Body of pancreas (tissue), 4 donors: ENCODE measurements at regions not wholly inside any gene's neighbourhood (a gene's known extent, or its start where the extent isn't known, plus 50 kb on each side); places are given as distances from the start of the nearest gene placed in this dataset.
"Not testable (repeated sequence)": the region's sequence is repeated elsewhere in the genome, so short reads cannot be mapped to it uniquely, and the experiment has no call there.

Experiments used
- ATAC-seq: fragments of 150-250 bp; one replicate; pipeline ENCODE4 v1.9.1; 2016
- DNase-seq, 4 donors: peaks; one replicate each; pipeline ENCODE4 v3.0.0-alpha.2; 2019
- H3K27ac ChIP-seq, 4 donors: fragments of 200-600 bp; sonication (generic); 1 replicate in 3 of 4; 2 replicates in 1 of 4; pipeline versions ENCODE4 v1.5.1 to v1.6.1; 2016 to 2019; ENCODE audit warnings: mild to moderate bottlenecking in 1 of 4, mixed read lengths in 1 of 4, moderate library complexity in 1 of 4
- H3K27me3 ChIP-seq, 2 donors: fragments of 200-600 bp; sonication (generic); one replicate each; pipeline ENCODE4 v1.6.0; 2016; ENCODE audit warnings: mild to moderate bottlenecking in 1 of 2
- H3K36me3 ChIP-seq, 2 donors: fragments of 200-600 bp; sonication (generic); replicated peaks in 1 of 2; 2 replicates each; pipeline ENCODE4 v1.5.1; 2016; ENCODE audit warnings: low read depth in 2 of 2; ENCODE audit not compliant: insufficient read depth in 1 of 2
- H3K4me1 ChIP-seq: fragments of 200-600 bp; sonication (generic); one replicate; pipeline ENCODE4 v1.6.0; 2016
- H3K4me3 ChIP-seq, 2 donors: fragments of 200-600 bp; sonication (generic); 1 replicate in 1 of 2; 2 replicates in 1 of 2; pipeline ENCODE4 v1.5.1; 2016 to 2019
- H3K9me3 ChIP-seq, 3 donors: fragments of 200-600 bp; sonication (generic); 1 replicate in 2 of 3; 2 replicates in 1 of 3; pipeline ENCODE4 v1.5.1; 2016
- CTCF ChIP-seq, 7 experiments: fragments of 450-650 bp in 4 of 7; fragments of 200-600 bp in 3 of 7; sonication (generic) in 3 of 7; IDR thresholded peaks; one replicate each; pipeline ENCODE4 v1.5.1; 2016 to 2019; ENCODE audit warnings: antibody characterized with exemption in 7 of 7
- POLR2A ChIP-seq, 3 donors: fragments of 450-650 bp; IDR thresholded peaks; one replicate each; pipeline ENCODE4 v1.6.1; 2016; ENCODE audit warnings: antibody characterized with exemption in 3 of 3, mild to moderate bottlenecking in 2 of 3
- WGBS, 2 donors: methylation state at CpG; one replicate each; pipeline ENCODE4 v1.1.5; 2017; 5-methylcytosine and 5-hydroxymethylcytosine counted together
- intact Hi-C: fragments of 100-400 bp; cut with DNase I; formaldehyde crosslinking; loops from one replicate; pipeline ENCODE4 v1.15.1; 2023

- Histone ChIP-seq H3K36me3 (no peaks in the 10 kb centered on the region), H3K27me3 (no peaks in the 10 kb centered on the region), H3K4me1 (peaks cover 13% of the 10 kb centered on the region), H3K9me3 (peaks cover 0 to 13% (median 0%) of the 10 kb centered on the region in 3 donors), H3K27ac (no peak overlapping the region), H3K4me3 (no peak overlapping the region)
- DNase-seq: no peak
- TF ChIP-seq POLR2A (IDR thresholded peaks at IDR 0.05) (no peak), CTCF (IDR thresholded peaks at IDR 0.05) (no peak)
- ATAC-seq: peak; percentile 42
- intact Hi-C loops: no loop called here
- WGBS, 2 donors: 67% methylated on average over 4 of the region's 4 CpGs
These were observed 197.5 kb upstream of the ARL4C start for GRCh38 chr2:234694244-234695013.

GRCh38 chr2:234693681-234694190 lies 196.9 kb upstream of the ARL4C start:
- Histone ChIP-seq H3K4me1 (peaks cover 18% of the 10 kb centered on the region), H3K9me3 (peaks cover 0 to 13% (median 0%) of the 10 kb centered on the region in 3 donors)
- H3K4me3 ChIP-seq, DNase-seq, H3K36me3 ChIP-seq, H3K27ac ChIP-seq, H3K27me3 ChIP-seq, ATAC-seq, intact Hi-C loops: not testable (repeated sequence)
- 61 to 70% methylated on average over 2 of the region's 2 CpGs for WGBS, 2 donors

- Histone ChIP-seq H3K9me3 (peaks cover 0 to 13% (median 0%) of the 10 kb centered on the region in 3 donors), H3K27ac (peak overlapping the region in 1 of 4 donors; percentile 2), H3K4me1 (peaks cover 18% of the 10 kb centered on the region)
- H3K36me3 ChIP-seq, H3K27me3 ChIP-seq, intact Hi-C loops, H3K4me3 ChIP-seq, ATAC-seq, DNase-seq: not testable (repeated sequence)
- WGBS, 2 donors: 76 to 79% methylated on average over 6 of the region's 6 CpGs
These were observed 196.3 kb upstream of the ARL4C start for GRCh38 chr2:234693191-234693590.

- WGBS, 2 donors: 65 to 73% methylated on average over 6 of the region's 6 CpGs
- H3K36me3 ChIP-seq: no peaks in the 10 kb centered on the region
- ATAC-seq: no peak
- H3K4me3 ChIP-seq: no peak overlapping the region
- DNase-seq: no peak
- peaks cover 18% of the 10 kb centered on the region for H3K4me1 ChIP-seq
- TF ChIP-seq CTCF (IDR thresholded peaks at IDR 0.05): no peak
- TF ChIP-seq POLR2A (IDR thresholded peaks at IDR 0.05): no peak
- H3K27me3 ChIP-seq: no peaks in the 10 kb centered on the region
- intact Hi-C loops: no loop called here
- no peak overlapping the region for H3K27ac ChIP-seq
- H3K9me3 ChIP-seq: peaks cover 0 to 7% (median 0%) of the 10 kb centered on the region in 3 donors
These were observed 195.4 kb upstream of the ARL4C start for GRCh38 chr2:234691968-234692955.

GRCh38 chr2:234691214-234691575 lies 194.3 kb upstream of the ARL4C start:
- Histone ChIP-seq H3K27ac (peak overlapping the region in 2 of 4 donors; percentile 27 to 29), H3K36me3 (no peaks in the 10 kb centered on the region), H3K9me3 (no peaks in the 10 kb centered on the region), H3K4me1 (peaks cover 18% of the 10 kb centered on the region), H3K27me3 (no peaks in the 10 kb centered on the region), H3K4me3 (no peak overlapping the region)
- DNase-seq: no peak
- 49 to 53% methylated on average over 7 of the region's 7 CpGs for WGBS, 2 donors
- ATAC-seq: no peak
- intact Hi-C loops: no loop called here
- no peak for TF ChIP-seq CTCF (IDR thresholded peaks at IDR 0.05)
- no peak for TF ChIP-seq POLR2A (IDR thresholded peaks at IDR 0.05)
